Activated naive CD4-positive, alpha-beta T cell (primary cell): ENCODE measurements at regions not wholly inside any gene's neighbourhood (a gene's known extent, or its start where the extent isn't known, plus 50 kb on each side); places are given as distances from the start of the nearest gene placed in this dataset.

Experiments used
- DNase-seq, 4 experiments: peaks; one replicate each; lab custom pipeline; 2025; lab: John Stamatoyannopoulos, UW

- no peak for DNase-seq
Measured at GRCh38 chr9:28329323-28329722, 756.0 kb upstream of the C9orf72 start.

GRCh38 chr9:28332648-28333047 is 759.4 kb upstream of the C9orf72 start:
- DNase-seq: no peak

- DNase-seq: no peak
Measured at GRCh38 chr9:28341913-28342312, 768.6 kb upstream of the C9orf72 start.

- DNase-seq: no peak
Measured at GRCh38 chr9:28342815-28343338, 769.6 kb upstream of the C9orf72 start.

- DNase-seq: no peak
Measured at GRCh38 chr9:28363151-28363562, 789.9 kb upstream of the C9orf72 start.

- DNase-seq: no peak
Measured at GRCh38 chr9:28365020-28365640, 791.8 kb upstream of the C9orf72 start.

GRCh38 chr9:28365728-28366127 is 792.4 kb upstream of the C9orf72 start:
- no peak for DNase-seq

GRCh38 chr9:28378231-28378630 is 805.0 kb upstream of the C9orf72 start:
- no peak for DNase-seq

GRCh38 chr9:28379082-28379481 is 805.8 kb upstream of the C9orf72 start:
- DNase-seq: no peak

- DNase-seq: no peak
Measured at GRCh38 chr9:28389411-28389810, 816.1 kb upstream of the C9orf72 start.

GRCh38 chr9:28394774-28395173 is 821.5 kb upstream of the C9orf72 start:
- DNase-seq: no peak

GRCh38 chr9:28396058-28396457 is 822.8 kb upstream of the C9orf72 start:
- no peak for DNase-seq

- no peak for DNase-seq
Measured at GRCh38 chr9:28407351-28407750, 834.1 kb upstream of the C9orf72 start.

GRCh38 chr9:28409919-28410318 is 836.6 kb upstream of the C9orf72 start:
- DNase-seq: no peak

GRCh38 chr9:28410411-28410810 is 837.1 kb upstream of the C9orf72 start:
- no peak for DNase-seq

- DNase-seq: no peak
Measured at GRCh38 chr9:28413471-28413870, 840.2 kb upstream of the C9orf72 start.

GRCh38 chr9:28423255-28423654 is 850.0 kb upstream of the C9orf72 start:
- no peak for DNase-seq

- DNase-seq: no peak
Measured at GRCh38 chr9:28435456-28435855, 862.2 kb upstream of the C9orf72 start.

GRCh38 chr9:28439688-28440087 is 866.4 kb upstream of the C9orf72 start:
- no peak for DNase-seq

GRCh38 chr9:28443461-28443860 is 870.2 kb upstream of the C9orf72 start:
- DNase-seq: no peak

GRCh38 chr9:28444637-28445036 is 871.4 kb upstream of the C9orf72 start:
- no peak for DNase-seq

GRCh38 chr9:28445211-28445610 is 871.9 kb upstream of the C9orf72 start:
- DNase-seq: no peak

- DNase-seq: no peak
Measured at GRCh38 chr9:28453918-28454317, 880.6 kb upstream of the C9orf72 start.

GRCh38 chr9:28456861-28457260 is 883.6 kb upstream of the C9orf72 start:
- no peak for DNase-seq
